ENCODE measurements at regions not wholly inside any gene's neighbourhood (a gene's known extent, or its start where the extent isn't known, plus 50 kb on each side); places are given as distances from the start of the nearest gene placed in this dataset.

DNA sequence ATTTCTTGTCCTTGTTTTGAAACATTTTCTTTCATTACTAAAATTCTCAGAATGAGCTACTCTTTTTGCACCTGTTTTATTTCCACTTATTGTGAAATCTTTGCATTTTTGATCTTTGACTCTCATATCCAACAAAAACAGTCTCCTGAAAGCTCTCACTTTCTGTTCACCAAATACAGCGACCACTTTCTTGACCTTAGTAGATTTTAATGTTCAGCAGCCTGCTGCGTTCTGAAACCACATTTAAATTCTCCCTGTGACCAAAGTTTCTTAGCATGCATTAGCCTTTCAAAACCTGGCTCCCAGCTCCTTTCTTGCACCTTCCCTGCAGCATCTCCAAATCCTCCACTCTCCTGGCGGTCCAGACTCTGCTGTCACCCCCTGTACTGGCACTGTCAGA lies 404.4 kb upstream of the PDE3A start:
- DNase-seq = no peak

DNA sequence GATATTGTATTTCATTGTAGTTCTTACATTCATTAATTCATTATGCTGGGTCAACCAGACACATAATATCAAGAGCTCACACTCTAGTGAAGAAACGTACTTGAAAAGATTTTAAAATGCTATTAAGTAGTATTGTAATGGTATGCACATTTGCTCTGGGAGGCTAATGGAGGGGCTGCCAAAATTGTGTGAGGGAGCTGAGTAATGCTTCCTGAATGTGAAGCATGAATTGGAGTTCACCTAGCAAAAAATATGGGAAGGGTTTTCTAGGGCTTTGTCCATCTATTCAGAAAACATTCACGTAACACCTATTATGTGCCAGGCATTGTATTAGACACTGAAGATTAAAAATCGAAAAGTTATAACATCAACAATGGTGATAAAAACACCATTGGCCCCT lies 403.8 kb upstream of the PDE3A start:
- DNase-seq = no peak

DNA sequence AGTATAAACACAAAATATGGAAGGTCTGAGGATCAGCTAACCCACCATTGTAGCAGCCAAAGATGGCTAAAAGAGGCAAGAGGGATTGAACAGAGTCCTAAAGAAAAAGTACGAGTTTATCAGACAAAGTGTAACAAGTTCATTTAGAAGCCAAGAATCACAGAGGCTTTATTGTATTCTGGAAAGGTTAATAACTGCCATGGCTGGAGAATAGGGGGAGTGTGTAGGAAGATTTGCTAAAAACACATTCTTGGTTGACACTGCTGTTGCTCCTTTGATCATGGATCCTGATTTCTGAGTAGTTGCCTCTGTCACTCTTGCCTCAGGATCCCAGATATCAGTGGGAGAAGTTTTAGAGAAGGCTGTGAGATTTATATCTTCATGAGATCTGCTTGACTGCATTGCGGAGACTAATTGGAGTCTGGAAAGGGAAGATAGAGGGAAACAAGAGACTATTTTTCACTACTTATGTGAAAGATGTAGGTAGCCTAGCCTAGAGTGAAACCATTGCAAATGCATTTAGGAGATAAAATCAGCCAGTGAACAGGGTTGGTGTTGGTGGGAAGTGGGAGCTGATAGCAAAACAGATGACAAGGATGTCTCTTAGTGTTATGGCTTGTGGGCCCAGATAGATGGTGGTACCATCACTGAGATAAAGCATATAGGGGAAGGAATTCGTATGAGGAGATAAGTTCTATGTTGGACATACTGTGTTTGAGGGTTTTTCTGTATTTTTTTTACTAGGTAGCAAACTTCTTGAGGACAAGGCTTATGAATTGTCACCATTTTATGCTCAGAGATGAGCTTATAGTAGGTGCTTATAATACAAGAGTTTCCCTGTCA lies 402.9 kb upstream of the PDE3A start:
- DNase-seq = no peak

DNA sequence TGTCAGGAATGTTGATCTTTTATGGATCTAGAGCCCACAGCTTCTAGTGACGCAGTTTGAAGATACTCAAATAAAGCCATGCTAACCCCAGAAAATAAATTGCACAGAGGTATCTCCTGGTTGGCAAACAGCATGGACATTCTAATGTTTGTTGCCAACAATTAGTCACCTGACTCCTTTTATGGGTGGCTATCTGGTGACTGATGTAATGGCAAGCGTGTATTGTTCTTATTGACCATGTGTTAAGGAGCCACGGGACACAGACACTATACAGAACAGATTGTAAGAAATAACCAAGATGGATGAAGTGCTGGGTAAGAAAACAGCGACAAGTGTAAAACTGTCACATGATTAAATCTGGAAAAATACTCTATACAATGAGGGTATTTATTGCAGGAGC lies 401.3 kb upstream of the PDE3A start:
- DNase-seq = no peak

DNA sequence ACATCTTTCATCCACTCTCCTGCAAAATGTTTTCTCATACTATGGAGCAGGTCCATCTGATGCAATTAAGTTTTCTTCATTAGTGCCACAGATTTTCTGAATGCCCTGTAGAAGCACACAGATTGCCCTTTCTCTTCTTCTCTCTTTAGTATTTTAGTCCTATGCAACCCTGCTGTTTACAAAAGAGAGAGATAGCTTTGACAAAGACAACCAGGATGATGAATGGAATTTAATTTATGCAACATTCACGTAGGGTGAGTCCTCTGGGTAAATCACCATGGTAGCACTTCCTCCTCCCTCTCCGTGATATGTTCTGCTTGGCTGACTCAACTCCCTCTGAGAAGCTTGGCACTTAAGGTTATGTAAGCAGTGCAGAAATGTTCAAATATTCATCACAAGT lies 400.9 kb upstream of the PDE3A start:
- no peak for DNase-seq

DNA sequence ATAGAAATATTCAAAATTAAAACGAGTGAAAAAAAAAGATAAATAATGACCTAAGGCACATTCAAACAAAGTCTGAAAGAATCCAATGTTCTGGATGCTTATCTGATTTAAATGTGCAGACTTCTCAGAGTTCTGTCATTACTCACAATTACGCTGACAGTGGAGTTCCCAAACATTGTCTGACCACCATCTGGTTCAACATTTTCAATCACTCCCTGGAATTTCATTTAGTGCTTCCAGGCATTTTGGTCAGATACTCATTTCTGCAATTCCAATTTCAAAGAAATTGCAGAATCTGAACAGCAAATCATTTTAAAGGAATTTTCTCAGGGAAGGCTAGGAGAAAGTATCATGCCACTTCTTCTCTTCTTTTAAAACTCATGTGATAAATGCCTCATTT lies 398.2 kb upstream of the PDE3A start:
- DNase-seq = no peak

DNA sequence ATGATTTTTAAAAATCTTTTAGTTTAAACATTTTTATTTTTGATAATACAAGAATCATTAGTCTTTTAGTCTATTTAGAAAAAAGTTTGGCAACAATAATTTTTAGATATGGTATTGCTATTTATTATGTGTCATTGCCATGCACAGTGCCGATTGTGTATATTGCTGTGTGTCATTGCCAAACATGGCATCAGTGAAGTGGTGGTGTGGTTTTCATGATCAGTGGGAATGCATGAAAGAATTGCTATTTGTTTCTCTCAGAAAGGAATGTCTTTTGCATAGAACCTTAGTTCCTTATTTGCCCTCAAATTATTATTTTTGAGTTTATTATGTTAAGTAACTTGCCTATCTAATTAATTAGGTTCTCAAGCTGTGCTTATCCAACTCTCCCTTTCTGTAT lies 397.5 kb upstream of the PDE3A start:
- DNase-seq = no peak

DNA sequence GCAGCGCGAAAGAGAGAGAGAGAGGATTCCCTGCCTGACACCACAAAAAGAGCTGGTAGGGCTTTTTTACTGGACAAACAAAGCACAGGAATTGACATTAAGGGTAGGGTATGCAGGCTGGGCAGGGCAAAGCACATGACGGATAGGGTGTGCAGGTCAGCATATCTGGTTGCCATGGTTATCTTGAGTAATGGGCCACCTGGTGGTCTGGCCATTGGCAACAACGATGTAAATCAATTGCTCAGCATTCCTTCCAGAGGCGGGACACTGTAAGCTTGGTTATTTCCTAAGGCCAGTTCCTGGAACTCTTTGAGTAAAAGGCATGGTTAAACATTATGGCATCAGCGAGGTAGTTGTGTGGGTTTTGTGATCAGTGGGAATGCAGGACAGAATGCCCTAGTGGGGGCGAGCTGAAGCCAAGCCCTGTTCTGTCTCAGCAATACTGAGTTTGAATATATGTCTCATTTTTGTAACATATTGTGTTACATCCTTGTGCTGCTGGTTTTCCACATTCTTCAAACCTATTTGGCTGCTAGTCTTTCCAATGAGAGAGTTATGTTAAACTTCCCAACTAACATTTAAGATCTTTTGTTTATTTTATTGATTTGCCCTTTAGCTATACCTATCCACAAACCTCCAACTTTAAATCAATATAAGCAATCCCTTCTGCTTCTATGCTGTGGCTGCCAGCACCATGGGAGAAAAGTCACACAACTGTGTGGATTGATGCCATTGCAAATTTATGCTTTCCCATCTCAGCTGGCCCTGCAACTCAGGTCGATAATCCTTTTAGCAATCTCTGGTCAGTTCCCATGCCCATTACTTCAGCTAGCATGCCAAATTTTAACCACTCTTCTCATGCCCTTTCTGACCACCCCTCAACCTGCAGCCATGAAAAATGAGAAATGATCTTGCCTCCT lies 396.7 kb upstream of the PDE3A start:
- DNase-seq = no peak

DNA sequence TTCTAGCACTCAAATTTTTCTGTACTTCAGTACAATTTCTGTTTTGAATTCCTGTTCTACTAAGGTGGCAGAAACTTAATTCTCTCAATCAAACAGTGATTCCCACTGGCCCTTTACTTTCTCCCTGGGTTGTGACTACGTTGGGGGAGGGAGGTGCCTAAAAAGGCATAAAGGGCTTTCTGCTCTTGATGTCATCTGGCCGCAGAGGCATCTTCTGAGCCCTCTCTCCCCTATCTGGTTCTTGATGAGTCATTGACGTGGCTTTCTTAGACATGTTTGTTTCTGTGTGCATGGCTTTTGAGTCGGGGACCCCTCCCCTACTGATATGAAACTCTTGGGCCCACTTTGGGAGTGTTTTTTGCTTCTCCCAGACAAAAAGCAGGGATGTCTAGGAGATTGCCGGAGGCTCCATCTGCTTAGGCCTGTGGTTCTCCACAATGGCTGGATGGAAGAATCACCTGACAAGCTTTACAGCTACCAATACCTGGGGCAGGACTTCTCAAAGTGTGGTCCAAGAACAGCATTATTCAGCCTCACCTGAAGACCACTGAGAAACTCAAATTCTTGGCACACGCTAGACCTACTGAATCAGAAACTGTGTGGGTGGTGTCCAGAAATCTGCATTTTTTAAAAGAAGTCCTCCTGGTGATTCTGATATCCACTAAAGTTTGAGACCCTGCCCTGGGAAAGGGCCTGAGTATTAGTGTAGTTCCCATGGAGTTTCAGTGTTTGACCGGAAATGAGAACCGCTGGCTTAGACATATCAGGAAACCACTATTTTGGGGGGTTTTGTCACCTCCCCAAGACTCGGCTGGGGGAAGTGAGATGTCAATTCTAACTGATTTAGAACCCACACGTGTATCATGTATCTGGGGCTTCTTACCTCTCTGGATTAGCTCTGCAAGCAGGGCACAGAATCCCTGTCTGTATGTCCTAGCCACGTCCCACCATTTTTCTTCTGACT lies 395.7 kb upstream of the PDE3A start:
- DNase-seq = no peak

DNA sequence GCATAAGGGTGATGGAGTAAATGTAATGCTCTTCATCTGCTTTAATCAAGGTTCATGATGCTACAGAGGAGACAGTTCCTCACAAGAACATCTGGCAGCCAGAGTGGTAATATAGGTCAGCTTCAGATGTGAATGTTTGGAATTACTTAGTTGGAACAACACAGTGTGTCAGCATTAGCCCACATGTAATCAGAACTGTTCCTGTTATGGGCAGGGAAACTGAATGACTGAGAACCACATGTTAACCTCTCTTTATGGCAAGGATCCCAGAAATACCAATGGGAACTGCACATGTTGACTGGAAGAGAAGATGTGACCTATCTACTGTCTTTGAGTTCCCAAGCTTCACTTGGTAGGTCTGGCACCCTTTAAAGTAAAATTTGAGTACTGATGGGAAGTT lies 390.1 kb upstream of the PDE3A start:
- DNase-seq = no peak

DNA sequence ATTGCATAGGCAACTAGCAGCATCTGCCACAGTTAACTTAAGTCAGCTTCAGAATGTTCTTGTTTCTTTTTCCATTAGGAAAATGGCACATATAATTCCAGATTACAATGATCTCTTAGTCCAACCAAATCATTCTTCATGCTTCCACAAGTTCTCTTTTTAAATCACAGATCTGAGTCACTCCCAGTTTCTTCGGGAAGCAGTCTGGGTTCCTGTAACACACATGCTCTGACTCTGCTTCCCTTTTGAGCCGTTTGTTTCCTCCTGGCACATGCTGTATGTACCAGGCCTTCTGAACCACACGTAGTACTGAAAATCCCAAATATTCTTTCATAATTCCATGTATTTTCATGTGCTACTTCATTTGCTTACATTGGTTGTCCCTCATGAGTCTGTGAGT lies 388.8 kb upstream of the PDE3A start:
- no peak for DNase-seq

DNA sequence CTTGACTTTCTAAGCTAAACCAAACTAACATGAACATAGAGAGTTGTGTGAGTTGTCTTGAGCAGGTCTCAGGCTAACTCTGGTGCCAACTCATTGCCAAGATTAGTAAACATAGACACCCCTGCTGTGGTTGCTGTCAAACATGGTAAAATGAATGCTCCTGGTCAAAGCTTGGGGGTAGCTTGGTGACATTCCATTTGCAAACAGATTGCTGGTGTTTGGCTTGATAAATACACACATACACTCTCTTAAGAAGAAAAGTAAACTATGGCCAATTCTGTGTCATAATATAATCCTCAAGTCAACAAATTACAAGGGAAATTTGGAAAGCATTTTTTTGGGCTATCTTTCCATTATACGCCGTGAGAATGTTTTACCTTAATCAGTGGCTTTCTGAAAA lies 386.4 kb upstream of the PDE3A start:
- no peak for DNase-seq

DNA sequence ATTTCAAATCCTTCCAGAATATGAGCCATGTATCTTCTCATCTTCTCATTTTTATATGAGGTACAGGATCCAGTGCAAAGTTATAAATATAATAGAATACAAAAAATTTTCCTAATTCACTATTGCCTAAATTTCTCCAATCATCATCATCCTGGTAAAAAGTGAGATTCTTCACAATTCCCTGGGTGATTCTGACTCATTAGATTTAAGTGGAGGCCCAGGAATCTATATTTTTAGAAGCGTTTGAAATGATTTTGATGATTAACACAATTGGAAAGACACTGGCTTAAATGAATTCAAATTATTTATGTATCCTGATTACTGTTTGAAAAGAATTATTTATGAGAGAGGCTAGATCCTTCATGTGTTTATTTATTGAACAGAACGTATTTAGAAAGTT lies 380.3 kb upstream of the PDE3A start:
- DNase-seq = no peak

DNA sequence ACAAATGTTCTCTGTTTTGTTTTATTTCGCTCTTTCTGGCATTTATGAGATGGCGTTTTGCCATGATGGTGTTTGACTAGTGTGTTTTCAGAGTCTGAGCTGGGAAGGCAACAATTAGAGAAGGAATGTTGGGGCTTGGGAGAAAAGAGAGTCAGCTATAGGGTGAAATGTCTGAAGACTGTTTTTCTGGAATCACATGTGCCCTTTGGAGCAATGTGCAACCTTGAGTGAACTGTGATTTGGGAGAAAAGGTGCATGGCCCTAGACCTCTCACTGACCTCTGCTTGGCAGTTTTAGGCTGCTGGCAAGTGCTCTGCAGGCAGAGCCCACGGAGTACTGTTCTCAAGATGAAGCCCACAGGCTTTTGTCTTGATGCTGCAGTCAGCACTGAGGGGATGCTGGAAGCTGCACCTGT lies 379.9 kb upstream of the PDE3A start:
- DNase-seq = no peak

DNA sequence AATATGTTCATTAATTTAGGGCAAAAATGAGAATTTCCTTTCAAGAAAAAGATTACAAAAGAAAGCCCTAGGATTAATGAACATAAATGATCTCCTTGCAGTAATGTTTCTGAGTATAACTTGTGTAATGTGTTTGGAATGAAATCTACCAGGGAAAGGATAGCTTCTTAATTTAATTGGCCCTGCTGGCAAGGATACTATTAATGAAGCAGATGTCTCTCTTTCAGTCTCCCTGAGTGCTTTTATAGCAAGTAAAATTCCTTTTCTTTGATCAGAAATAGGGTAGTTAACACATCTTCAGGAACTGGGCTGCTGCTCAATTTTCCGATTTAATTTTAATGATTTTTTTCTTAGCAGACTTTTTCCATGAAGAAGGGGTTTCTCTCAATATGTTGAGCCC lies 379.4 kb upstream of the PDE3A start:
- DNase-seq = no peak

DNA sequence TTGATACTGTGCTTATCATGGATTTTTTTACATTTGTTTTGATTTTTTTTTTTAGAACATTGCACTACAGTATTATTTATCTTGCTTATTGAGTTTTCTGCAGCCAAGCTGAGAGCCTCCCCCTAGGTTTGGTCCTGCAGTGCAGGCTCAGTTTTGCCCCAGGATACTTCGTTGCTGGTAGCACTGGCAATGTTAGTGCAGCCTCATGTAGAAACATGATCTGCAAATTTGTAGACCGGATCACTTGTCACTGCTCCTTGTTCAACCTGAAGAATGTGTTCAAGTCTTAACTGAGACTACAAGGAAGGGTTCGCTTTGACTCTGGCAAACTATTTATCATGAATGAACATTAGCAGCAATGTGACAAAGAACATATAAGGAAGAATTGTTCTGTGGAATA lies 377.2 kb upstream of the PDE3A start:
- DNase-seq = no peak

DNA sequence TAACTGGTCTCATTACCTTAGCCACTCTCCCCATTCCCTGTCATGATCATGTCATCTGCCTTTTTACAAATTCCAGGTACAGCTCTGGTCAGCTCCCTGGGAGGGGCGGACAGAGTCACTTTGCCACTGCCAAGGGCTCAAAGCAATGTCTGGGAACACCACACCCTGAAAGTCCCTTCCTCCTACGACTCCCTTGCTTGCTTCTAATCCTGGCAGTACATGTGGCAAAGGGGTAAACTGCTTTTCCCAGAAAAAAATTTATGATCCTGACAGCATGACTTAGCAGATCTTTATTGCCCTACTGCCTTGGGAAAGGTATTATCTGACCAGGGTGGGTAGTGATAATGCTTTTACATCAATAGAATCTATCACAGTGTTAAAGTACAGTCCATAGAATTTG lies 376.0 kb upstream of the PDE3A start:
- DNase-seq = no peak

DNA sequence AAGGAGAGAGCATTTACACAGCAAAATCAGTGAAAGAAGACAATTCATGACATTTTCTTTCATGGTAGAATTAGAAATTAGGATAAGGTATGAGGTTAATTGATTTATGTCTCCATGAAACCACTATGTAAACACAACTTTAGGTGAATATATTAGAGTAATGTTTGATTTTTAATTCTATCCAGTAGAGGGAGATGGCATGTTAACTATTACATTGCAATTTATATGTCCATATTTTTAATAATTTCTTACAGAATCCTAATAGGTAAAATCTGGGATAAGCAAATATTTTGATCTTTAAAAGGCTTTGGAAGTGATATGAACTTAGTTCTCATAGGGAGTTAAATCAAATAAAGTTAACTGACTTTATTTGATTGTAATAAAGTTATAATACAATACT lies 373.4 kb upstream of the PDE3A start:
- DNase-seq = no peak

DNA sequence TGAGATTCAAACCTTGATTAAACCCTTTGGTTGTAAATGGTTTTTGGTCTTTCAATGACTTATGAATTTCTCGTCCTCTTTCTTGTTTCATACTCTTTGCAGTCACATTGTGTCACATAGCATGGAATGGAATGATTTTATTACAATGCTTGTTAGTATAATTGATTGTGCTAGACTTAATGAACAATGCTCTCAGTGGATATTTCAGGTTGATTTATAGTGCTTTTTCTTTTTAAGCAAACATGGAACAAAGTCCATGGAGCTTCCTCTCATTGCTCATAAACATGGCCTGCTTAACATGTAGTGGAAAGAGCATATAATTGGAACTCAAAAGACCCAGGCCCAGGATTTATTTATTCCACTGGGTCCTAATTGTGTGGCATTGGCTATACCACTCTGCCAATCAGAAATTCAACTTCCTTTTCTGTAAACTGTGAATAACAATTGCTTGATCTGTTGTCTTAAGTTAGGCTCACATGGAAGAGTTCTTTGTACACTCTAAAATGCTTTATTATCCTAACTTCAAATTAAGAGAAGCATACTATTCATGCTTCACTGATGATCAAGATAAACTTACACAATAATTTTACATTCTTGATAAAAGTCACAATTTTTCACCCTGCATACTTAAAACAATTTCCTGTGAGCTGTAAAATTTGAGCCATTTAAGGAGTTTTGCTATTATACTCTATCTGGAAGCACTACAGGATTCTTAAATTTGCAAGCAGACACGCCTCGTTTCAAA lies 370.5 kb upstream of the PDE3A start:
- no peak for DNase-seq

DNA sequence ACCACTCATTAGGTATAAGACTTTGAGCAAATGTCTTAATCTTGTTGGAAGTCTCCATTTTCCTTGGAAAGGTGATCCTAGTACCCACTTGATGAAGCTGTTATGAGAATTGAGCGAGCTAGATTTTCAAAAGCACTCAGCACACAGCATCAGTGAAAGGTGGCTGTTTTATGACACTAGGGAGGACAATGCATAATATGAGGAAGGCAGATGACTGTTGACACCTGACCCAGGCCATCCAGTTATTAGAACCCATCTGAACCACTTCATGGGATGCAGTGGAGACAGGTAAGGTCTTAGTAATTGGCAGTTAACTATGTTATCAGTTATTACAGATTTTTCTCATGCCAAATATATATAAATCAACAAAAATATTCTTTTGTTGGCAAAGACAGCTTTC lies 369.9 kb upstream of the PDE3A start:
- no peak for DNase-seq

DNA sequence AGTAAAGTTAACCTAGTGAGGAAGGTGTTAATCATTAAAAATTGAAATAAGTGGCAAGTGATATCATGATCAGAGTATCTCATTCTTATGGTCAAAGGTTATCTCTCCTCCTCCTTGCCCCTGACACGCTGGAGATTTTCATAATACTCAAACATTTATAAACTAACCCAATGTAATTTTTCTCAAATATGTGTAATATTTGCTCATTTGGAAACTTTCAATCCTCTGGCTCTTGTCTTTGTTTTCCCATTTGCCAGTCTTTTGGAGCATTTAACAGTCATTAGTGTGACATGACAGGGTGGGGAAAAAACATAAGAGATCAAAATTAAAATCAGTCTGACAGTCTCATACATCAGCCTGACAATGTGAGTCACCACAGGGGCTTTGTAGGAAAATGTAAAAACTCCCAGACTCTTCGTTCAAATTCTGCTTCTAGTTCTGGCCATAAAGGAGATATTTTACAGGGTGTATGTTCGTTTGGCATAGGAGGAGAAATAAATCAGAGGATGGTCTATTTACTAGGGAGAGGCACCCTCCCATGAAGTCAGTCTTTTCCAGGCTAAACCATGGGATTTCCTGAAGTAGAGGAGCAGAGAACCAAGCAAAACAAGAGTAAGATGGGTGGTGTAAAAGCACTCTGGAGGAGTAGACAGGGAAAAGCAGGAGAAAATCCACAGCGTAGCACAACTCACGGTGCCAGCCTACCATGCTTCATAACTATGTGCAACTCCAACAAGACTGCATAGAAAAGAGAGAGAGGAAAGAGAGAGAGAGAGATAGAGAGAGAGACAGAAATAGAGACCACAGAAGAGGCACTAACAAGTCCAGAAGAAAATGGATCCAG lies 369.2 kb upstream of the PDE3A start:
- no peak for DNase-seq

DNA sequence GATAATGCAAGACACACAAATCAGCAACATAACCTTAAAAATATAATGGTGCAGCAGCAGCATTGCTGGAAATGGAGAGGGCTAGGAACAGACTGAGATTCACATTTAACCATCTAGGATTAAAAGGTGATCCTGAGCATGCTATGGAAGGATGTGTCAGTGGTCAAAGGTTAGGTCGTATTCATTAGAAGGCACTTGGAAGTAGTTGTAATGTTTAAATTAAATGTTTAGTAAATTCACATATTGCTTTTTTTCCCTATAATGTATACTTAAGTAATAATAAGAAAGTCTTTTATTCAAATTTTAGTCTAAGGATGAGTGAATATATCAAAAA lies 368.6 kb upstream of the PDE3A start:
- no peak for DNase-seq
